ENCODE measurements at regions not wholly inside any gene's neighbourhood (a gene's known extent, or its start where the extent isn't known, plus 50 kb on each side); places are given as distances from the start of the nearest gene placed in this dataset.

DNA sequence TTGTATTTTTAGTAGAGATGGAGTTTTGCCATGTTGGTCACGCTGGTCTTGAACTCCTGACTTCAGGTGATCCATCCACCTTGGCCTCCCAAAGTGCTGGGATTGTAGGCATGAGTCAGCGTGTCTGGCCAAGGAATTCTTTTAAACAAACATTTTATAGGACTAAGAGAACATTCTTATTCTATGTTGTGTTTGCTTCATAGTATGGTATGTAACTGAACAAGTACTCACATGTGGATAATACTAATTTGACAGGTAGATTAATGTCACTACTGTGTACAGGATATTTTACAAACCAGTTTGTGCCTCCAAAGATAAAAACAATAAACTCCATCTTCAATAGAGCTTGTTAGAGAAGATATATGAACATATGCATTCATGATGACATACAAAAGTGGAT lies 1353.4 kb downstream of the PCDH7 start:
- WGBS, 2 donors, result 36 to 48% methylated on average over 2 of the region's 2 CpGs
- DNase-seq (no peak), ATAC-seq (no peak)
- H3K36me3 ChIP-seq, result no peaks in the 10 kb centered on the region
- TF ChIP-seq, protein P1, sequence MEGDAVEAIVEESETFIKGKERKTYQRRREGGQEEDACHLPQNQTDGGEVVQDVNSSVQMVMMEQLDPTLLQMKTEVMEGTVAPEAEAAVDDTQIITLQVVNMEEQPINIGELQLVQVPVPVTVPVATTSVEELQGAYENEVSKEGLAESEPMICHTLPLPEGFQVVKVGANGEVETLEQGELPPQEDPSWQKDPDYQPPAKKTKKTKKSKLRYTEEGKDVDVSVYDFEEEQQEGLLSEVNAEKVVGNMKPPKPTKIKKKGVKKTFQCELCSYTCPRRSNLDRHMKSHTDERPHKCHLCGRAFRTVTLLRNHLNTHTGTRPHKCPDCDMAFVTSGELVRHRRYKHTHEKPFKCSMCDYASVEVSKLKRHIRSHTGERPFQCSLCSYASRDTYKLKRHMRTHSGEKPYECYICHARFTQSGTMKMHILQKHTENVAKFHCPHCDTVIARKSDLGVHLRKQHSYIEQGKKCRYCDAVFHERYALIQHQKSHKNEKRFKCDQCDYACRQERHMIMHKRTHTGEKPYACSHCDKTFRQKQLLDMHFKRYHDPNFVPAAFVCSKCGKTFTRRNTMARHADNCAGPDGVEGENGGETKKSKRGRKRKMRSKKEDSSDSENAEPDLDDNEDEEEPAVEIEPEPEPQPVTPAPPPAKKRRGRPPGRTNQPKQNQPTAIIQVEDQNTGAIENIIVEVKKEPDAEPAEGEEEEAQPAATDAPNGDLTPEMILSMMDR (IDR thresholded peaks at IDR 0.05), result no peak
- no peak overlapping the region for H3K27ac ChIP-seq
- H3K4me1 ChIP-seq, result no peaks in the 10 kb centered on the region
- no peaks in the 10 kb centered on the region for H3K27me3 ChIP-seq
- intact Hi-C loops (cut with DNase I), result no loop called here
- no peak overlapping the region for H3K4me3 ChIP-seq
- peaks cover 0 to 7% (median 0%) of the 10 kb centered on the region in 11 donors for H3K9me3 ChIP-seq

DNA sequence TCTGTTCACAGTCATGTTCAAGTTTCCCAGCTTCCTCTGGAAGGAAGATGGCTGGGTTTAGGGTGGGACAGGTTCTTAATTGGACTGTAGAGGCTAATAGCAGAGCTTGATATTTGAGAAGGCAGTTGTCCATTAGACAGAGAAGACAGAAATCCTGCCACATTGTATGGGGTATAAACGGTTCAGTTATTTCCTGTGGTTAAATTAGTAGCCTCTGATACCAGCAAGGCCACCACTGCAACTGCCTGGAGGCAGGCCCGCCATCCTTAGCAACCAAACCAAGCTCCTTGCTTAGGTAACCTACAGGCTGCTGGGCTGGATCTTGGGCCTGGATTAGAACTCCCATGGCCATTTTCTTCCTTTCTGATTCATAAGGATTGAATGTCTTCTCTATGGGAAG lies 1367.0 kb downstream of the PCDH7 start:
- TF ChIP-seq, protein P1 (IDR thresholded peaks at IDR 0.05), result no peak
- DNase-seq (no peak), ATAC-seq (no peak)
- no peaks in the 10 kb centered on the region for H3K36me3 ChIP-seq
- H3K4me3 ChIP-seq, result no peak overlapping the region
- WGBS, 2 donors, result 69 to 73% methylated on average over 2 of the region's 2 CpGs
- no peaks in the 10 kb centered on the region for H3K27me3 ChIP-seq
- no peak overlapping the region for H3K27ac ChIP-seq
- H3K4me1 ChIP-seq, result no peaks in the 10 kb centered on the region
- intact Hi-C loops (cut with DNase I), result no loop called here
- peaks cover 0 to 8% (median 0%) of the 10 kb centered on the region in 11 donors for H3K9me3 ChIP-seq

DNA sequence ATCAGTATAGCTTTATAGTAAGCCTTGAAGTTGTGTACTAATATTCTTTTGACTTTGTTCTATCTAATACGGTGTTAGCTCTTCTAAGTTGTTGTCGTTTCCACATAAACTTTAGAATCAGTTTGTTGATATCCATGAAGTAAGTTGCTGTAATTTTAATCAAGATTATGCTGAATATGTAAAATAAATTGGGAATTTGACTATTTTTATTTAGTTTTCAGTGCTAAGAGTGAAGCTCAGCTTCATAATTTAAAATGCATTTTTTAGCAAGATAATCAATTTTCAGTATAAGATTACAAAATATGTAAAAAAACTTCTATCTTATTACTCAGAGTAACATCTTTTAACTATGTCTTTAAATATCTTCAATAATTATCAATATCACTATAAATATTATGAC lies 1374.8 kb downstream of the PCDH7 start:
- H3K36me3 ChIP-seq, result no peaks in the 10 kb centered on the region
- ATAC-seq (no peak), DNase-seq (no peak)
- H3K9me3 ChIP-seq, result peaks cover 0 to 6% (median 0%) of the 10 kb centered on the region in 11 donors
- TF ChIP-seq, protein P1 (IDR thresholded peaks at IDR 0.05), result no peak
- H3K27ac ChIP-seq, result no peak overlapping the region
- H3K27me3 ChIP-seq, result no peaks in the 10 kb centered on the region
- H3K4me1 ChIP-seq, result no peaks in the 10 kb centered on the region
- H3K4me3 ChIP-seq, result no peak overlapping the region
- WGBS, 2 donors, result 91% methylated on average over 2 of the region's 2 CpGs
- intact Hi-C loops (cut with DNase I), result no loop called here

DNA sequence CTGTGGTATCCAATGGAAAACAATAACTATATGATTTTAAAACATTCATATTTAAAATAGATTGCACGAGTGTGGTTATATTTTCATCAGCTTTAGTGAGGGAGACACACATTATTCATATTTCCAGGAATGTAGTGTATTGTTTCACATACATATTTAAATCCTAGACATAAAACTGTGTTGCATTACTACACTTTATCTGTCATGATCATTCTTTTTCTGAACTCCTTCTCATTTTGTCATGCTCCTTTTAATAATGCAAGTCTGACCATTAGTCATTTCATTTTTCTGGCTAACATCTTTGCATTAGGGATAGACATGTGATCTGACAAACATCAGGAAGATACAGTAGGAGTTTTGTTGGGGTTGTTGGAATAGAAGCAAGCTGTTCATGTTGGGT lies 1382.7 kb downstream of the PCDH7 start:
- intact Hi-C loops (cut with DNase I), result no loop called here
- TF ChIP-seq, protein P1 (IDR thresholded peaks at IDR 0.05), result no peak
- DNase-seq (no peak), ATAC-seq (no peak)
- Histone ChIP-seq H3K4me3 (no peak overlapping the region), H3K27ac (no peak overlapping the region), H3K36me3 (no peaks in the 10 kb centered on the region), H3K4me1 (no peaks in the 10 kb centered on the region), H3K27me3 (no peaks in the 10 kb centered on the region), H3K9me3 (no peaks in the 10 kb centered on the region)
- 54 to 64% methylated on average over 1 of the region's 1 CpG for WGBS, 2 donors

DNA sequence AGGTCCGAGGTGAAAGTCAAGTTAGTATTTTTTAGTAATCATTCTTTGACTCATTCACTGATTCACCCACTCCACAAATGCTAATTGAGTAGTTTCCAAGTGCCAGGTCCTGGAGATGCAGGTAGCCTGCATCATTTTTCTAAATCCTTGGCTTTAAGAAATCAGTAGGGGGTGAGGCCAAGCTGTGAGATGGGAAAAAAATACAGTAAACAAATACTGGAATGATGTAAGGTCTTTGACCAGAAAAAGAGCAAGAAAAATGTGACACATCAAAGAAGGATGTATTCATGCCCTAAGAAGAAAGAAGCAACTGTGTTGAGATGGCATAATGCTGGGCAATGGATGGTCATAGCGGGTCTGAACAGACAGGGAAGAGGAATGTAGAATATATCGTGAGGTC lies 1386.6 kb downstream of the PCDH7 start:
- ATAC-seq (no peak), DNase-seq (no peak)
- no peak overlapping the region for H3K27ac ChIP-seq
- TF ChIP-seq, protein P1 (IDR thresholded peaks at IDR 0.05), result no peak
- H3K36me3 ChIP-seq, result no peaks in the 10 kb centered on the region
- H3K4me3 ChIP-seq, result no peak overlapping the region
- no peaks in the 10 kb centered on the region for H3K27me3 ChIP-seq
- H3K4me1 ChIP-seq, result no peaks in the 10 kb centered on the region
- no peaks in the 10 kb centered on the region for H3K9me3 ChIP-seq
- 89 to 91% methylated on average over 3 of the region's 3 CpGs for WGBS, 2 donors
- intact Hi-C loops (cut with DNase I), result no loop called here
